ENCODE measurements at regions not wholly inside any gene's neighbourhood (a gene's known extent, or its start where the extent isn't known, plus 50 kb on each side); places are given as distances from the start of the nearest gene placed in this dataset.
A peak's percentile ranks its signal among the peaks of the same experiment; 100 is the strongest.

GRCh38 chr2:234335661-234336228 is 161.1 kb downstream of the ARL4C start:
- peak; percentile 51 for DNase-seq (ENCODE audit: low spot score)

- no peak for DNase-seq (ENCODE audit: low spot score)
Measured at GRCh38 chr2:234334756-234335155, 162.1 kb downstream of the ARL4C start.

- peak; percentile 70 for DNase-seq (ENCODE audit: low spot score)
Measured at GRCh38 chr2:234334151-234334550, 162.7 kb downstream of the ARL4C start.

GRCh38 chr2:234333168-234334130 is 163.4 kb downstream of the ARL4C start:
- DNase-seq (ENCODE audit: low spot score), result peak; percentile 45

- no peak for DNase-seq (ENCODE audit: low spot score)
Measured at GRCh38 chr2:234331966-234332365, 164.9 kb downstream of the ARL4C start.

- no peak for DNase-seq (ENCODE audit: low spot score)
Measured at GRCh38 chr2:234331566-234331965, 165.3 kb downstream of the ARL4C start.

- peak; percentile 13 for DNase-seq (ENCODE audit: low spot score)
Measured at GRCh38 chr2:234330902-234331301, 166.0 kb downstream of the ARL4C start.

- DNase-seq (ENCODE audit: low spot score), result peak; percentile 46
Measured at GRCh38 chr2:234329202-234329960, 167.5 kb downstream of the ARL4C start.

GRCh38 chr2:234328444-234328990 is 168.4 kb downstream of the ARL4C start:
- DNase-seq (ENCODE audit: low spot score), result no peak

GRCh38 chr2:234326694-234327093 is 170.2 kb downstream of the ARL4C start:
- no peak for DNase-seq (ENCODE audit: low spot score)

GRCh38 chr2:234324116-234324515 is 172.8 kb downstream of the ARL4C start:
- DNase-seq (ENCODE audit: low spot score), result no peak

- no peak for DNase-seq (ENCODE audit: low spot score)
Measured at GRCh38 chr2:234322766-234323465, 174.0 kb downstream of the ARL4C start.

GRCh38 chr2:234320066-234320465 is 176.8 kb downstream of the ARL4C start:
- DNase-seq (ENCODE audit: low spot score), result no peak

- no peak for DNase-seq (ENCODE audit: low spot score)
Measured at GRCh38 chr2:234318361-234318760, 178.5 kb downstream of the ARL4C start.

GRCh38 chr2:234313558-234313957 is 183.3 kb downstream of the ARL4C start:
- no peak for DNase-seq (ENCODE audit: low spot score)

GRCh38 chr2:234310166-234310565 is 186.7 kb downstream of the ARL4C start:
- no peak for DNase-seq (ENCODE audit: low spot score)

- no peak for DNase-seq (ENCODE audit: low spot score)
Measured at GRCh38 chr2:234309431-234309830, 187.4 kb downstream of the ARL4C start.

- DNase-seq (ENCODE audit: low spot score), result peak; percentile 87
Measured at GRCh38 chr2:234308813-234309195, 188.1 kb downstream of the ARL4C start.

GRCh38 chr2:234308073-234308812 is 188.6 kb downstream of the ARL4C start:
- DNase-seq (ENCODE audit: low spot score), result peak; percentile 46

- DNase-seq (ENCODE audit: low spot score), result no peak
Measured at GRCh38 chr2:234307322-234307961, 189.4 kb downstream of the ARL4C start.
